Mucosa of gallbladder (tissue), 1 donor: ENCODE measurements at regions not wholly inside any gene's neighbourhood (a gene's known extent, or its start where the extent isn't known, plus 50 kb on each side); places are given as distances from the start of the nearest gene placed in this dataset.
"Not testable (repeated sequence)": the region's sequence is repeated elsewhere in the genome, so short reads cannot be mapped to it uniquely, and the experiment has no call there.

Experiments used
- DNase-seq: peaks from one replicate; pipeline ENCODE4 v3.0.0-alpha.2; 2020; ENCODE audit warnings: low spot score
- donor health status: DM: no; HTN: no; CAD: no.

DNA sequence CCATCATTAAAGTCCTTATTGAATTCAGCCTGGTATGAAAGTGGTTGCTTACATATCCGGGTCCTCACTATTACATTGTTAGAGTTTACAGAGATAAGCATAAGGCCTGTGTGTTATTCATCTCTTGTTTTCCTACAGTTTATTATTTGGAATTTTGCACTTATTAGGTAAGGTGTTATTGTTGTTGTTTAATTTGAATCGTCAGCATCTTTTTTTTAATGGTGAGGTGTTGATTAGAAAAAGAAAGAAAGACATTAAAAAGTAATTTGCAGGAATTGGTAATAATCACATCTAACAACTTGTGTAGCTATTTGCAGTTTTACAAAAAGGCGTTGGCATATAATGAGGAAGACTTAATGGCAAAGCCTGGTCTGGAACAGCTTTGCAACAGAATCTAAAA is 158.6 kb downstream of the SAMD5 start:
- no peak for DNase-seq

DNA sequence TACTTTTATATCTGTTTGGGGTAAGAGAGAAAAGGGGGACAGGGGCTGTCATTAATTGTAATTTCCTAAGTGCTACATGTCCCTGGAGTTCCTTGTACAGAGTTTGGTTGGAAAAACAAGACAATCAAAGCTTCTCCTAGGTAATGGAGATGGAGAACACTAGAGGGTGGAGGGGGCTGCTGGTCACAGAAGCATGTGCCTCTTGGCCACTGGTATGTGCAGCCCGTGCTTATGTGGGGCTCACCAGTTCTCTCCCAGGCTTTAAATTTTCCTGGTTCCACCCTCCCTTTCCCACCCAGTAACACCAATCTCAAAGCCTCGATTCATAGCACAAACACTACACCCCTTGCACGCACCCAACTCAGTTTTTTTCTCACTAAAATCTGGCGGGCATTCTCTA is 165.6 kb downstream of the SAMD5 start:
- no peak for DNase-seq

DNA sequence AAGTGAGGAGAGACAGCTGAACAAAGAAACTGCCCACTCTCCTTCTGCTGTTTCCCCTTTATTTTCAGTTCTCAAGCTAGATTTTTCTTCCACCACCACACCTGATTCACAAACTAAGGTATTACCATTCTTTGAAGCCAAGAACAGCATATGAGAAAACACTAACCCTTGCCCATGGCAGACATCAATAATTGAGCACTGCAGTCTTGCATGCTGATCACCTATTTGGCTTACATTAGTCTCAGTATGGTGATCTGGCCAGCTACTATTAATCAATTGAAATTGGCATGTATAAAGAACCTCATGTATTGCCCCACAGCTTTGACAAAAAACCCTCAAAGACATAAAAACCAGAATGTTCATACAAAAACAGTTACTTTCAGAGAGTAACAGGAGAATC is 166.3 kb downstream of the SAMD5 start:
- DNase-seq: no peak

DNA sequence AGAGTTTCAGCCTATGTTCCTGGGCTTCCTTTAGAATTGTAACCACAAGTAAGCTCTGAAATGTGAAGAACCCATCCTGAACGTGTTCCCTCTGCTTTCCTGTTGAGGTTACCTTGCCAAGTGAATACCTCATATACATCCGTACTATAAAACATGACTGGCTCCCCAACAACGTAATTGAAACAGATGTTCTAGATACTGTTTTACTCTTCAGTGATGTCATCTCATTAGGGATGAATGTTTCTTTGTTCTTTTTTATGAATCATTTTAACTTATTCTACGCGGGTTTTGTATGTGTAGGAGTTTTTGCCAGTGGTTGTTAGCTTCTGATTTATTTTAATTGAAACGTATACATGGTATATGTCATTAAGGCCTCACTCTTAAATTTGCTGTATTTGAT is 166.8 kb downstream of the SAMD5 start:
- DNase-seq: no peak

DNA sequence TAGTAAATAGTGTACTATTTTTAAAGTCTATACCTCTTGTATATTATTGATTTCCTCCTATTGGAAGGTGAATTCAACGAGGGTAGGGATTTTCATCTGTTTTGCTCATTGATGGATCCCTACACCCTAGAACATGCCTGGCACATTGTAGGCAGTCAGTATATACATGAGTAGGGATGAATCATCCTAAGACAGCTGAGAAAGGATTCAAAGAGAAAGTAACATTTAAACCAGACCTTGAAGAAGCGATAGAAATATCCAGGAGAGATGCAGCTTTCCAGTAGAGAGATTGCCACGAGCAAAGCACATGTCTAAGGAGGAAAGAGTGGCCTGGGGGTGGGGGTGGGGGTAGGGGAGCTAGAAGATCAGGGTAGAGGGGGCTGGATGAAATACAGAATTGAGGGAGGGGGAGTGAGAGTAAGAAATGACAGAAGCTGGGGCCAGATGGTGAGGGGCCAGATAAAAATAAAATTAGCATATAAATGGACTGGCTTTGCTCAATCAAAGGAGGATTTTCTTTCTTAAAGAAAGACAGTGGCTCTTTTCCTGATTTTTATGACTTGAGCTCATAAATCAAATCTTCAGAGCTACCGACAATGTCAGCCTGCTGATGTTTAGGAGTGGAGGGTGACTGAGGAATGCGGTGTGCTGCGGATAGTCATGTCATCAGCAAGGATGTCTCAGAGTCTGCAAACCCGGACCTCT is 168.2 kb downstream of the SAMD5 start:
- DNase-seq: no peak

DNA sequence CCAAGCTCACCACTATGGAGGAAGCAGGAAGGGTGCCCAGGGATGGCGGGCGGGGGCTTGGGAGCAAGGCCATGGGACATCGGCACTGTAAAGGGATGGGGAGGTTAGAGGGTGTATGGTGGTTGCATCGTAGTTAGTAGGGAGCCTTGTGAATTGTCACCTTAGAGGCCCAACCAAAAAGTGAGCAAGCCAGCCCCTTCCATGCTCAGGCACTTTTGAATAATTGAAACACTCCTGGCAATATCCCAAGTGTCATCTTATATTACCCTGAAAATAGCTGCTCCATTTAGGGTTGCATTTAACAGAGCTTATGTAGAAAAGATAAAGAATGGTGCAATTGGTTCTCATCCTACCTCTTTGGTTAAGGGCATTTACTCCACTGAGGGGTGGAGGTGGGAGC is 169.2 kb downstream of the SAMD5 start:
- DNase-seq: no peak

DNA sequence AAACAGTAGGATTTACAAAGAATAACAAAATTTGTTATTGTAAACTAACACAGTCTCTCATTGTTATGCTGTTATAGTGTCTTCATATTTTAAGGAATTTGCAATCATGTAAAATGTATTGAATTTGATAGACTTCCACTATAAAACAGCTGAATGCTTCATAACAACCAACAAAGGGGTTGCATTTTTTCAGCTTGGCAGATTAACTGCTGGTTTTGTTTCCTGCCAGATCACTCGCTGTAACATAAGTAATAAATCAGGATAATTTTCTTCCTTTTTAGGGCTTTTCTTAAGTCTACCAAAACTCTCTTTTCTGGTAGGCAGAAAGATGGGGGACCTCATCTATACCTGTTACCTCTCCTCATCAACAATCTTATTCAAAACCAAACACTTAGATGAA is 169.8 kb downstream of the SAMD5 start:
- no peak for DNase-seq

DNA sequence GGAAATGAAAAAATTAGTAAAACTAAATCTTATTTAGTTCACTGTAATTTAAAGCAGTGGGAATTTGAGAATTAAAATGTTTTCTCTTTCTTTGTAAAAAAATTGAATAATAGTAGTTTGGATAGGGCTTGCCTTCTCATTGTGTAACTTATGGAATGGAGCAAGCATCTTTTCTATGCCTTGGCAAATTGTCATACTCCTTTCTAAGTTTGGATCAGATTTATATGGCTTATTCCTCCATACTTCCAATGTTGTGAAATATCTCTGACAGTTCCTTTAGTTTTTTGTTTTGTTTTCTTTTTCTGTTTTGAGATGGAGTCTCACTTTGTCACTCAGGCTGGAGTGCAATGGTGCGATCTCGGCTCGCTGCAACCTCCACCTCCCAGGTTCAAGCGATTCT is 176.4 kb downstream of the SAMD5 start:
- DNase-seq: no peak

DNA sequence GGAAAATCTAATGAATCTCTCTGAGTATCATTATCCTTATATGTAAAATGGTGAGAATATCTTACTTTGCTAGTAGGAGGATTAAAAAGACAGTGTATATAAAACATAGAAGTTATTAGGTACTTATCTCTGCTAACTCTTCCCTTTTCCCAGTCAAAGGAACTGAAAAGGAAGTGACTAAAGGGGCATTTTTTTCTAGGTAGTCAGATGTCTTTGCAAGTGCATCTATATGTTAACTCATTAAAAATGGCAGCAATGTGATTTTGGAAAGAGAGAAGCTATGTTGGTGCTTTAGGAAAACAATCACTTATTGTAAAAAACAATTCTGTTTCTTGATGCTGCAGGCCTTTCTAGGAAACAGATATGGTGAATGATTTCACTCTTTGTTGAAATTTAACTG is 180.9 kb downstream of the SAMD5 start:
- no peak for DNase-seq

DNA sequence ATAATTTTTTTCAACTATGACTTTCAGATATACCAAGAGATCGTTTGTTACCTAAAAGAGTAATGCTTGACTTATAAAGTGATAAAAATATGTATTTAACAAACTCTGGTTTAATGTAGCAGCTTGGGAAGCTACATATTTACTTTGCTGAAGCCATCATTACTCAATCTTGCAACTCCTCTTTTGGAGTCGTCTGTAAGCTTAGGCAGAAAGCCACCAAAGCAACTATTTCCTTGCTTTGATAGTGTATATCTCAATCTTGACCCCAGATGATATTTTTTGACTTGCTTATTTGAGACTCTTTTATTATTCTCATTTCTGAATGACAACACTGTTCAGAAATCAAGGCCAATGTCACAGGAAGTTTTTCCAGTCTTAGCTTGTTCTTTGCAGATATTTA is 183.0 kb downstream of the SAMD5 start:
- no peak for DNase-seq

DNA sequence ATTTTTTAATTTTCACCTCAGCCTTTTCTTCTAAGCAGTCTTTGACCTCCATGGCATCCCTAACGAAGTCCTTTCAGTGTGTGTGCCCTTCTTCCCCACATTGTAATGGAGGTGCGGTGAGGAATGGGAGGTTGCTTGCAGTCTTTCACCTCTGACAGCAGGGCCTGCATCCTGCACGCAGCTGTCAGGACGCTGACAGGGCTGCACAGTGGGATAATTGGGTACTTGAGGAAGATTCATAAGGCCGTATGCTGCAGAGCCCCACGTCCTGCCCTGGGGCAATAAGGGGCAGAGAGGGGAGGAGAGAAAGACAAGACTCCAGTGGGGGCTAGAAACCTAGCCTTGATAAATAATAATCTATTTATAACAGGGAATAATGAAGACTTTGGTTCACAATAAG is 184.7 kb downstream of the SAMD5 start:
- no peak for DNase-seq

DNA sequence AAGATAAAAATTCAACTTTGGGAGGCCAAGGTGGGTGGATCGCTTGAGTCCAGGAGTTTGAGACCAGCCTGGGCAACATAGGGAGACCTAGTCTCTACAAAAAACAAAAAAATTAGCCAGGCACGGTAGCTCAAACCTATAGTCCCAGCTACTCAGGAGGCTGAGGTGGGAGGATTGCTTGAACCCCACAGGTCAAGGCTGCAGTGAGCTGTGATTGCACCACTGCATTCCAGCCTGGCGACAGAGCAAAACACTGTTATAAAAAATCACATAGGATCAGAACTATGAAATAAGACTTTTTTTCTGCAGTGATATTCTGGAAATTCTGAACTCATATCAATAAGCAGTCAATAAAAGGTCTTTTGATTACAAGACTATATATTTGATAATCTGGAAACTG is 186.1 kb downstream of the SAMD5 start:
- DNase-seq: not testable (repeated sequence)

DNA sequence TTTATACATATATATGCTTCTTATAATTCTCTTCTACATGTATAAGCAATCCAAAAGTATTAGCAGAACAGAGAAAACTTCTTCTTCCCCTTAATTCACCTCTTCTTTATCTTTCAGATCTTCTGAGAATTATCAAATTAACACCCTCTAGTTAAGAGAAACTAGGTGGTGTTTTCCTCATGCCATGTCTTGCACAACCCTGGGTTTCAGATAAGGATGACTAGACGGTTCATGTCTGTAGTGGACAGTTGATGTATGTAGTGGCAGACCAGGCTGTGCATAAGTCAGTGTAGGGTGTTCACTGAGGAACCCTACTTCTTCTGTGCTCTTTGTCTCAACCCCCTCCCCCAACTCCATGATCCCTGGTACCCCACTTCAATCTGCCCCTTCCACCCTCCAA is 187.3 kb downstream of the SAMD5 start:
- DNase-seq: no peak

DNA sequence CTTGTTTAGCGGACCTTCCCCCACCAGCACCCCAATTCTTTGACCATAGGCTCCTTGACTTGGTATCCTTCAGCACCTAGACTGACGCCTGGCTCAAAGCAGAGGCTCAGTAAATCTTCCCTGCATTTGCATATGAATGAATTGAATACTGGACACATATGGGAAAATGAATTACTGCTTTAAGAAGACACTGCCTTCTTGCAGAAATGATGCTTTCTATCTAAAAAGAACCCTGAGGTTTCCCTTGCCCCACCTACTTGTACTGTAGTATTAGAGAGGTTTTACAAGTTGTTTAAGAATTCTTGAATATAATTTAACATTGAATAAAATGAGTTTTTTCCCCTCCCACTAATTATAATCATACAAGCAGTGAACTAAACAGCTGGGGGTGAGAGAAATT is 190.7 kb downstream of the SAMD5 start:
- no peak for DNase-seq

DNA sequence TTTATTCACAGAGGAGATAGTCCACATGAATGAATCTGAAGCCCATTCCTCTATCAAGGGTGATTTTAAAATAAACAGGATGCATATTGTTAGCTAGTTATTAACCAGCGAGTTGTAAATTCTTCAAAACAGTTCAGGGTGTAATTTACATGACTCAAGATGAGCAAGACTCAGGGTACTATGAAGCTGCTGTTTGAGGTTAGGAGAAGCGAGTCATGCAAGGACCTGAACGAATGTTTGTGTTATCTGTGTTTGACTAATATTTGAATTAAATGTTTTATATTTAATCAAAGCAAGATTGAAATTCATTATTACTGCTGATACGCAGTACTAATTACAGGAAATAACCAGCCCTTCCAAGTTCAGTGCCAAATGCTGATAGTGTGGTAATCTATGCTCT is 191.1 kb downstream of the SAMD5 start:
- DNase-seq: no peak

DNA sequence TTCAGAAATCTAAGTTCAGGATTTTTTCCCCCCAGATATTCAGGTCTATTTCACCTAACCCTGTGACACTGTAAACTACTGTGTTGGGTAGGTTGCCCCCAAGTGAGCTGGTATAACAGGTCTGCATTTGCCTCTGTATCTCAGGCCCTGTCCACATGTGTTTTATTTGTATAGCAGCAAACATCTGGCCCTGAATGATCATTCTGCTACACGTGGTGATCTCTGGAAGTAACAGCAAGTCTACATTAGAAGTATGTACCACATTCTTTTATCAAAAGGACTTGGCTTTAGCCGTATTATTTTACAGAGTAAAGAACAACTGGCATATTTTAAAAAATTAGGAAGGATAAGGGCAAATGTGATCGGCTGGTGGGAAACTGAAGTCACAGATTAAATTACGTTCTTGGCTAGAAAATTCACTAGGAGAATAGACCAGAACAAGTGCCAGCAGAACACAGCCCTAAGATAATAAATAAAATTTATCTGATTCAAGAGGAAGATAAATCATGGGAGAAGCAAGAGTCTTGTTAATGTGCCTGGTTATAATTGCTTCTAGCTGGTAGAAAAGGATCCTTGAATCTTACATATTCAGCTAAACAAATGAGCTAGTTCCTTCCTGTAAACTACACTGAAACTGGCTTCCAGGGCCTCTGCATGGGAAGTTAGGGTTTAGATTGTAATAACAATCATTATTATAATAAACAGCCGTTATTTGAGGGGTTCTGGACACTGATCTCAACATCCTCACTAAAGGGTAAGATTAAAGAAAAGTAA is 192.1 kb downstream of the SAMD5 start:
- no peak for DNase-seq

DNA sequence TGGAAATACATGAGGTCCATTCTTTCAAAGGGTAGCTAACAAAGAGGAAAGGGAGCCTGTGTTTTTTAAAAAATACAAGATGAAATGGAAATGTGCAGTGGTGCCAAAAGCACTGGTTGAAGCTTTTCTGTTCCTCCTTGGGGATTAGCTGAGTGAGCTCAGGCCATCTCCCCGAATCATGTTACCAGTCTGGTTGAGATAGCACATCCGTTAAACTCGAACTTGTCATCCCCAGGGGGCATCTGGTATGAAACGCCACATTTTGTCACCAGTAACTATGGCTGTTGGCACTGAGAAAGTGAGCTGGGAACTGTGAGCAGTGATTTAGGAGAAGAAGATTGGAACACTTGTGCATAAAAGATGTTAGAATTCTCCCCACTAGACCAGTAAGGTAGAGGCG is 196.2 kb downstream of the SAMD5 start:
- no peak for DNase-seq

DNA sequence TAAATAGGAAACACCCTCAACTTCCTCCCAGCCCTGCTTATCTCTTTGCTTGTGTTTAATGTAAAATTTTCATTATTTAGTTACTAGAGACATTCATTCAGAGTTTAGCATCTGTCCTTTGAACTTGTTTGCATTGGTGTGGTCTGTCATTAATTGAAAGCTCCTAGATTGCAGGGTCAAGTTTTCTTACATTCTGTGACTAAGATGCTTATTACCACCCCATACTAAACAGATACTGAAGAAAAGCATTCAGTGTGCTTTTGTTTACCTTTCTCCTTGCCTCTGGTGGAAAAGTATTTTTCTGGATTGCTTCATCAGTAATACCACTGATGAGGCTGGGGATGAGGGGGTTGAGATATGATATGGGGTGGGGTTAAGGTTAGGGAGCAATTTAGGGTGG is 199.0 kb downstream of the SAMD5 start:
- DNase-seq: no peak

DNA sequence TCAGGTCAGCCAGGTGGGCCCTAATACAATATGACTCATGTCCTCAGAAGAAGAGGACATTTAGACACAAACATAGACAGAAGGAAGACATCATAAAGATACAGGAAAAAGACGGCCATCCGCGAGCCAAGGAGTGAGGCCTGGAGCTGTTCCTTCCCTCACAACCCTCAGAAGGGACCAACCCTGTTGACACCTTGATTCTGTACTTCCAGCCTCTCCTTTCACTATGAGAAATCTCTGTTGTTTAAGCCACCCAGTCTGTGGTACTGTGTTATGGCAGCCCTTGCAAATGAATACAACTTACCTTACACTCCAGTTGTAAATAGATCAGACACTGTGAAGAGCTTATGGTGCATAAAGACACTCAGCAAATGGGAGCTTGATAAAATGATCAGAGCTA is 199.7 kb downstream of the SAMD5 start:
- no peak for DNase-seq

DNA sequence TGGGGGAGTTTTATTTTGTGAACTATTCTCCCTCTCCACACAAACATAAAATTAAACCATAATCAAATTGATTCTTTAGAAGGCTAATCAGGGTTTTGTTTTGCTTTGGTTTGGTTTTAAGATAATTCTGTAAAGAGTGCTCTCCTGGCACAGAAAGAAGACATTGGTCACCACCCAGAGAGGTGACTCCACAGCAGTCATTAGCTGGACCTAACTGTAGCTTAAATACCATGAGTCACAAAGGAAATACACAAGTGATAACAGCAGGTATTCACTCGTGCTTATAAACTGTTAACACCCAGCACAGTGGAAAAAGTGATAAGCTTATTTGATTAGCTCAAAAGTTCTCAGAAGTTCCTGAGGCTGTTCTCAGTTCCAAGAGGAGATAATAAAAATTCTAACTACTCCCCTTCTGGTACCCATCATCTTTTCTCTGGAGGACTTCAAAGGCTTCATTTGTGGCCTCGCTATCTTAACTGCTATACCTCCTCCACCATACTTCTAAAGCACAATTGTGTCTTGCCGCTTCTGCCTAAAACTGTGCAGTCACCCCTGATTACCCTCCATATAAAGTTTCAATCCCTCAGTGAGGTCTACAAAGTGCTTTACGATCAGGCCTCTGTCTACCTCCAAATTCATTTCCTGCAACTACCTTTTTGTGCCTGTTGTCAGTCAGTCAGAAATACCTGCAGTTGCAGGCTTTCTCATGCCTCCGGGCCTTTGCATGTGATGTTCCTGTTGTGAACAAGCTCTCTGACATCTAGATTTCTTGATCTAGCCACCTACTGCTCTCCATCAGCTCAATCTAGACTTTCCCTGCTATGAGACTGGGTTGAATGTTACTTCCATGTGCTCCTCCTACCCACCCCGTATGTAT is 201.1 kb downstream of the SAMD5 start:
- DNase-seq: no peak

DNA sequence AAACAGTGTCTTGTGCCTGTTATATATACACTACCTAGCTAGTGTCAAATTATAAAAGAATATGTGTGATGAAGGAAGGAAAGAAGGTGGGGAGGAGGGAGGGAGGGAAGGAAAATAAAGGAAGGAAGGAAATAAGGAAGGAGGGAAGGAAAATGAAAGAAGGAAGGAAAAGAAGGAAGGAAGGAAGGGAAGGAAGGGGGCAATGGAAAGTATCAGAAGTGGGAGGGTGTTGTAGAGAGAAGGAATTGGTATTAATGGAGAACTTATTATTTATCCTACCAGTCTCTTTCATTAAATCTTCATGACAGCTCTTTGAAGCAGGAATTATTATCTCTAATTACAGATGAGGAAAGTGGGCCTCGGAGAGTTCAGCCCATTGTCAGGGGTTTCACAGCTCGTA is 202.4 kb downstream of the SAMD5 start:
- no peak for DNase-seq

DNA sequence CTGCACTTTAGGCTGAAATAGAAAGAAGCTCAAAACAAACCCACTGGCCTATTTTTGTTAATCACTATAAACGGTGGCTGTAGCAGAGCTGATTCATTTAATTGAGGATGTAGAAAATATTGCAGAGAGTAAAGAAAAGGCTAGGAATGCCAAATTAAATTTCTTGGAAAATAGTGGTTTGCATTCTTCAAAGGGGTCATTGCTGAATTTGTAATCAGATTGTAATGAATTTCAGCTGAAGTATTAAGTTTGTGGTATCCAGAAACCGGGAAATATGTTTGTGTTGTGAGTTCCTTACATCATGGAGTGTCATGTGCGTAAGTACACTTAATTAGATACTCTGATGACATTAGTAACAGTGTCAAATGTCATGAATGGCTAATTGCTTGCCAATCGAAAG is 203.0 kb downstream of the SAMD5 start:
- DNase-seq: no peak

DNA sequence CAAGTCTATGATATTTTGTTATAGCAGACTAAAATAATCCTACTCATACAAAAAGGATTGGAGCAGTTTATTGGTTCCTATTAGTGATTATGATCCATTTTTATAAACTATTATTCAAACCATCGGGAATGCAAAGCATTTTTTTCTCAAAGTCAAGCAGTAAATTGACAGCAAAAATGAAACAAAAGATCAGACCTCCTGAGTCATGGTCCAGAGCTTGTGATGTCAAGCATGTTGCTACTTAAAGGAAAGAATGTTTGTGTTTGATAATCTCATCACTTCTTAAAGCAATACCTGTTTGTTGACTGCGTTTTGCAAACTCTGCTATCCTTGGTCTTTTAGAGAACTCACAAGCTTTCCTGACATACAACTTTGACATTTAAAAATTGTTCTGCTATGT is 204.4 kb downstream of the SAMD5 start:
- DNase-seq: no peak
